GM12878 (cell line): ENCODE measurements at regions not wholly inside any gene's neighbourhood (a gene's known extent, or its start where the extent isn't known, plus 50 kb on each side); places are given as distances from the start of the nearest gene placed in this dataset.

Source experiments
- ATAC-seq: fragments of 200-7000 bp; cut with Tn5 transposase; 3 replicates; pipeline ENCODE4 v1.9.1; 2020; ENCODE audit warnings: mild to moderate bottlenecking, moderate library complexity
- BruUV-seq: library from RNA; stranded (reverse); fragments of 400-500 nt; replicated peaks from 2 replicates; lab custom pipeline; 2021; lab: Mats Ljungman, UMichigan
- CTCF ChIA-PET: fragments of 300-600 bp; sonication (Branson Sonifier 250); formaldehyde crosslinking; extraction: SDS; loops from one replicate; lab custom pipeline; 2021; ENCODE audit warnings: inconsistent platforms; lab: Yijun Ruan, JAX
- POLR2A ChIA-PET: fragments of 350-600 bp; formaldehyde crosslinking; extraction: SDS; loops from one replicate; lab custom pipeline; 2021; ENCODE audit warnings: inconsistent platforms; lab: Charles Lee
- RAD21 ChIA-PET: fragments of 300-600 bp; sonication (Branson Sonifier 250); formaldehyde crosslinking; loops from one replicate; lab custom pipeline; 2023; ENCODE audit warnings: antibody characterized with exemption; ENCODE audit not compliant: unreplicated experiment; lab: Charles Lee
- SMC1A ChIA-PET: fragments of 300-600 bp; sonication (Branson Sonifier 250); formaldehyde crosslinking; loops from one replicate; lab custom pipeline; 2023; ENCODE audit not compliant: unreplicated experiment, uncharacterized antibody; lab: Charles Lee
- DNase-seq: peaks from one replicate; pipeline ENCODE4 v3.0.0-alpha.2; 2011; ENCODE audit warnings: low read depth, low spot score
- FAIRE-seq: peaks from 3 replicates; lab custom pipeline; 2011; peaks lifted over from hg19 to GRCh38; lab: Jason Lieb, UNC
- H2AFZ ChIP-seq: 2 replicates; pipeline ENCODE4 v1.6.0; 2011; ENCODE audit warnings: low read depth, low read length, control low read depth; ENCODE audit not compliant: control insufficient read depth
- H3K27ac ChIP-seq: 2 replicates; pipeline ENCODE4 v1.5.1; 2011; ENCODE audit warnings: control low read depth; ENCODE audit not compliant: control insufficient read depth, insufficient read depth
- H3K27me3 ChIP-seq, 2 experiments: replicated peaks in 1 of 2; 2 replicates each; pipeline versions ENCODE4 v1.6.0 to v1.6.1; 2011; ENCODE audit warnings: low read length in 1 of 2; ENCODE audit not compliant: control insufficient read depth in 2 of 2, insufficient read depth in 2 of 2
- H3K36me3 ChIP-seq, 2 experiments: 2 replicates each; pipeline ENCODE4 v1.5.1; 2011; ENCODE audit warnings: low read length in 1 of 2; ENCODE audit not compliant: control insufficient read depth in 2 of 2, insufficient read depth in 2 of 2
- H3K4me1 ChIP-seq: 2 replicates; pipeline ENCODE4 v1.6.1; 2011; ENCODE audit warnings: mild to moderate bottlenecking, low read length, moderate library complexity, mixed read lengths; ENCODE audit not compliant: control insufficient read depth, insufficient read depth
- H3K4me2 ChIP-seq: 2 replicates; pipeline ENCODE4 v1.6.0; 2011; ENCODE audit warnings: control low read depth; ENCODE audit not compliant: control insufficient read depth, insufficient read depth
- H3K4me3 ChIP-seq: fragments of 200-600 bp; sonication (generic); 2 replicates; pipeline ENCODE4 v1.5.1; 2016
- H3K79me2 ChIP-seq: 2 replicates; pipeline ENCODE4 v1.6.0; 2011; ENCODE audit warnings: low read length; ENCODE audit not compliant: control insufficient read depth, insufficient read depth
- H3K9ac ChIP-seq: 2 replicates; pipeline ENCODE4 v1.8.0; 2011; ENCODE audit warnings: low read length, control low read depth, mixed read lengths; ENCODE audit not compliant: control insufficient read depth, insufficient read depth
- H3K9me3 ChIP-seq: replicated peaks from 3 replicates; pipeline ENCODE4 v1.5.1; 2011; ENCODE audit warnings: mild to moderate bottlenecking, low read length; ENCODE audit not compliant: control insufficient read depth, insufficient read depth
- H4K20me1 ChIP-seq: 2 replicates; pipeline ENCODE4 v1.6.0; 2011; ENCODE audit not compliant: control insufficient read depth, insufficient read depth
- WGBS: methylation state at CpG from one replicate; pipeline ENCODE4 v1.1.6; 2016; ENCODE audit warnings: low lambda C conversion rate; ENCODE audit not compliant: insufficient replicate concordance, insufficient coverage; ENCODE audit errors: missing lambda C conversion rate; 5-methylcytosine and 5-hydroxymethylcytosine counted together
- in situ Hi-C: fragments of 300-500 bp; cut with MboI; formaldehyde crosslinking; loops from 9 replicates; pipeline ENCODE4 v1.14.3; 2018; ENCODE audit warnings: mixed read lengths
- intact Hi-C: fragments of 100-400 bp; cut with micrococcal nuclease; formaldehyde crosslinking; loops from one replicate; pipeline ENCODE4 v1.14.2; 2022; ENCODE audit not compliant: unreplicated experiment
- TF ChIP-seq, protein P1 (sequence below): fragments of 450-650 bp; IDR thresholded peaks from 2 replicates; pipeline ENCODE4 v1.6.1; 2017; ENCODE audit warnings: mild to moderate bottlenecking, moderate library complexity
- TF ChIP-seq, protein P2 (sequence below), 3 experiments: IDR thresholded peaks in 2 of 3; conservative IDR thresholded peaks in 1 of 3; 2 replicates each; pipeline ENCODE4 v1.5.1; 2011; ENCODE audit warnings: low read depth in 3 of 3, low read length in 3 of 3, mild to moderate bottlenecking in 3 of 3, control low read depth in 2 of 3, moderate library complexity in 2 of 3, inconsistent platforms in 1 of 3, mixed read lengths in 1 of 3; ENCODE audit not compliant: control insufficient read depth in 2 of 3, insufficient read depth in 1 of 3; ENCODE audit errors: extremely low read depth in 1 of 3

DNA sequence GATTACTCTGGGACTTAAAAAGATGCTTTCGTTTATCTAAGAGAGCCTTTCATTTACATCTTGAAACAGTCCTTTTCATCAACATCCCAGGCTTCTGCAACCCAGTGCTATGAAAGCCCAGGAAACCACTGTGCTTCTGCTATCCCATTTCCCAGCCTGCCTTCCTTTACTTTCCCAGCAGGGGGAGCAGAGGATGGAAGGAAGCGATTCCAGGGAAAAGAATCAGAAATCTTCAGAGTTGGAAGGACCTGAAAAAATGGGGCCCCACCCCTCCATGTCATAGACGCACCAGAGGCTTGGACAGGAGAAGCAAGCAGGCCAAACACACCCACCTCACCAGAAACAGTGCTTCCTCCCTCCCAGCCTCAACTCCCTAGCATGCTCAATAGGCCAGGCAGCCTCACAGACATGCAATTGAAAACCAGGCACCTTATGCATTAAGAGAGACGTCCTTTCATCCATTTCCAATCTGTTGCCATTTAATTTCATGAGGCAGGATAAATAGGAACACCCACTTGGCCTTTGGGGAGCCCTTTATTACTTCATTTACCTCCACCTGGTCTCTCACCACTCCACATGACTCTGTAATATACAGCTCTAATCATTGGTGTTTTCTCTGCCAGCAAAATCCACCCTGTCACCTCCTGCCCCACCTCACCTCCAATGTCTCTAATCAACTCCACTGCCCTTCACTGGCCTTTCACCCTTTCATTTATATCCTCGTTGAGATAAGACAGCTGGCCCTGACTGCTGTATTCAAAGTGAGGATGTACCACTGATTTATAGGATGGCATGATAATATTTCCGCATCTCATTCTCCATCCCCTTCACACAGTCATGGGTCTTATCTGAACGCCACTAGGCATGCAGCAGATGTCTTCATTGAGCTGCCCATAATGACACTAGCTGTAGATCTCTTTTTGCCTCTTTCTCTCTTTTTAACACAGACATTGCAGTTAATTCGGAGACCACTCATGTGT is 583.9 kb downstream of the NTRK3 start:
- FAIRE-seq (no peak), DNase-seq (no peak), ATAC-seq (no peak)
- Histone ChIP-seq H3K4me3 (no peak overlapping the region), H3K9me3 (no peaks in the 10 kb centered on the region), H4K20me1 (no peaks in the 10 kb centered on the region), H3K4me1 (no peaks in the 10 kb centered on the region), H3K36me3 (no peaks in the 10 kb centered on the region), H3K9ac (no peak overlapping the region), H3K27ac (no peak overlapping the region), H3K79me2 (no peaks in the 10 kb centered on the region), H2AFZ (no peak overlapping the region), H3K4me2 (no peak overlapping the region), H3K27me3 (no peaks in the 10 kb centered on the region)
- ChIA-PET CTCF (no interaction called here), RAD21 (no interaction called here), SMC1A (no interaction called here), POLR2A (no interaction called here)
- in situ Hi-C loops = no loop called here
- TF ChIP-seq, protein P1, sequence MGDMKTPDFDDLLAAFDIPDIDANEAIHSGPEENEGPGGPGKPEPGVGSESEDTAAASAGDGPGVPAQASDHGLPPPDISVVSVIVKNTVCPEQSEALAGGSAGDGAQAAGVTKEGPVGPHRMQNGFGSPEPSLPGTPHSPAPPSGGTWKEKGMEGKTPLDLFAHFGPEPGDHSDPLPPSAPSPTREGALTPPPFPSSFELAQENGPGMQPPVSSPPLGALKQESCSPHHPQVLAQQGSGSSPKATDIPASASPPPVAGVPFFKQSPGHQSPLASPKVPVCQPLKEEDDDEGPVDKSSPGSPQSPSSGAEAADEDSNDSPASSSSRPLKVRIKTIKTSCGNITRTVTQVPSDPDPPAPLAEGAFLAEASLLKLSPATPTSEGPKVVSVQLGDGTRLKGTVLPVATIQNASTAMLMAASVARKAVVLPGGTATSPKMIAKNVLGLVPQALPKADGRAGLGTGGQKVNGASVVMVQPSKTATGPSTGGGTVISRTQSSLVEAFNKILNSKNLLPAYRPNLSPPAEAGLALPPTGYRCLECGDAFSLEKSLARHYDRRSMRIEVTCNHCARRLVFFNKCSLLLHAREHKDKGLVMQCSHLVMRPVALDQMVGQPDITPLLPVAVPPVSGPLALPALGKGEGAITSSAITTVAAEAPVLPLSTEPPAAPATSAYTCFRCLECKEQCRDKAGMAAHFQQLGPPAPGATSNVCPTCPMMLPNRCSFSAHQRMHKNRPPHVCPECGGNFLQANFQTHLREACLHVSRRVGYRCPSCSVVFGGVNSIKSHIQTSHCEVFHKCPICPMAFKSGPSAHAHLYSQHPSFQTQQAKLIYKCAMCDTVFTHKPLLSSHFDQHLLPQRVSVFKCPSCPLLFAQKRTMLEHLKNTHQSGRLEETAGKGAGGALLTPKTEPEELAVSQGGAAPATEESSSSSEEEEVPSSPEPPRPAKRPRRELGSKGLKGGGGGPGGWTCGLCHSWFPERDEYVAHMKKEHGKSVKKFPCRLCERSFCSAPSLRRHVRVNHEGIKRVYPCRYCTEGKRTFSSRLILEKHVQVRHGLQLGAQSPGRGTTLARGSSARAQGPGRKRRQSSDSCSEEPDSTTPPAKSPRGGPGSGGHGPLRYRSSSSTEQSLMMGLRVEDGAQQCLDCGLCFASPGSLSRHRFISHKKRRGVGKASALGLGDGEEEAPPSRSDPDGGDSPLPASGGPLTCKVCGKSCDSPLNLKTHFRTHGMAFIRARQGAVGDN = no peak
- TF ChIP-seq, protein P2, sequence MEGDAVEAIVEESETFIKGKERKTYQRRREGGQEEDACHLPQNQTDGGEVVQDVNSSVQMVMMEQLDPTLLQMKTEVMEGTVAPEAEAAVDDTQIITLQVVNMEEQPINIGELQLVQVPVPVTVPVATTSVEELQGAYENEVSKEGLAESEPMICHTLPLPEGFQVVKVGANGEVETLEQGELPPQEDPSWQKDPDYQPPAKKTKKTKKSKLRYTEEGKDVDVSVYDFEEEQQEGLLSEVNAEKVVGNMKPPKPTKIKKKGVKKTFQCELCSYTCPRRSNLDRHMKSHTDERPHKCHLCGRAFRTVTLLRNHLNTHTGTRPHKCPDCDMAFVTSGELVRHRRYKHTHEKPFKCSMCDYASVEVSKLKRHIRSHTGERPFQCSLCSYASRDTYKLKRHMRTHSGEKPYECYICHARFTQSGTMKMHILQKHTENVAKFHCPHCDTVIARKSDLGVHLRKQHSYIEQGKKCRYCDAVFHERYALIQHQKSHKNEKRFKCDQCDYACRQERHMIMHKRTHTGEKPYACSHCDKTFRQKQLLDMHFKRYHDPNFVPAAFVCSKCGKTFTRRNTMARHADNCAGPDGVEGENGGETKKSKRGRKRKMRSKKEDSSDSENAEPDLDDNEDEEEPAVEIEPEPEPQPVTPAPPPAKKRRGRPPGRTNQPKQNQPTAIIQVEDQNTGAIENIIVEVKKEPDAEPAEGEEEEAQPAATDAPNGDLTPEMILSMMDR (IDR thresholded peaks at IDR 0.05 in 2 of 3, conservative IDR thresholded peaks at IDR 0.05 in 1 of 3; ENCODE audit: control insufficient read depth in 2 of 3, extremely low read depth in 1 of 3, insufficient read depth in 1 of 3, low read depth in 3 of 3, low read length in 3 of 3) = peak in 1 of 3 experiments; percentile 9; a peak in 1 of 6 replicates
- no TSS peak for BruUV-seq
- intact Hi-C loops = no loop called here
- WGBS = 18% methylated on average over 8 of the region's 8 CpGs
